ENCODE measurements at regions not wholly inside any gene's neighbourhood (a gene's known extent, or its start where the extent isn't known, plus 50 kb on each side); places are given as distances from the start of the nearest gene placed in this dataset.

GRCh38 chr5:88602584-88602983, 280.4 kb downstream of the MEF2C start (continued):
- TF ChIP-seq CHD2 (IDR thresholded peaks at IDR 0.05; ENCODE audit: low read length) (no peak), JUND (IDR thresholded peaks at IDR 0.05; ENCODE audit: low read length) (no peak), RAD21 (IDR thresholded peaks at IDR 0.05 in 1 of 2, conservative IDR thresholded peaks at IDR 0.05 in 1 of 2; ENCODE audit: low read depth in 2 of 2, low read length in 2 of 2) (peak; percentile 48 to 54), PHF8 (conservative IDR thresholded peaks at IDR 0.05; ENCODE audit: low read depth, low read length) (no peak), RFX5 (IDR thresholded peaks at IDR 0.05; ENCODE audit: borderline replicate concordance, low read depth, low read length) (no peak), KDM1A (IDR thresholded peaks at IDR 0.05; ENCODE audit: borderline replicate concordance, low read length) (peak; percentile 68; the same call in 1 of the 2 replicates), SIRT6 (IDR thresholded peaks at IDR 0.05; ENCODE audit: low read length) (no peak), CTBP2 (IDR thresholded peaks at IDR 0.05; ENCODE audit: borderline replicate concordance, insufficient read depth, insufficient read length, low read length) (no peak), CBX5 (IDR thresholded peaks at IDR 0.05; ENCODE audit: low read depth, low read length) (no peak), TEAD4 (IDR thresholded peaks at IDR 0.05; ENCODE audit: low read depth, low read length) (no peak), BRCA1 (IDR thresholded peaks at IDR 0.05; ENCODE audit: low read depth, low read length) (no peak), ATF2 (IDR thresholded peaks at IDR 0.05; ENCODE audit: low read length) (no peak), KDM4A (IDR thresholded peaks at IDR 0.05; ENCODE audit: low read depth, low read length, severe bottlenecking) (no peak), KDM5A (IDR thresholded peaks at IDR 0.05; ENCODE audit: low read length) (no peak)
